ENCODE measurements at regions not wholly inside any gene's neighbourhood (a gene's known extent, or its start where the extent isn't known, plus 50 kb on each side); places are given as distances from the start of the nearest gene placed in this dataset.

DNA sequence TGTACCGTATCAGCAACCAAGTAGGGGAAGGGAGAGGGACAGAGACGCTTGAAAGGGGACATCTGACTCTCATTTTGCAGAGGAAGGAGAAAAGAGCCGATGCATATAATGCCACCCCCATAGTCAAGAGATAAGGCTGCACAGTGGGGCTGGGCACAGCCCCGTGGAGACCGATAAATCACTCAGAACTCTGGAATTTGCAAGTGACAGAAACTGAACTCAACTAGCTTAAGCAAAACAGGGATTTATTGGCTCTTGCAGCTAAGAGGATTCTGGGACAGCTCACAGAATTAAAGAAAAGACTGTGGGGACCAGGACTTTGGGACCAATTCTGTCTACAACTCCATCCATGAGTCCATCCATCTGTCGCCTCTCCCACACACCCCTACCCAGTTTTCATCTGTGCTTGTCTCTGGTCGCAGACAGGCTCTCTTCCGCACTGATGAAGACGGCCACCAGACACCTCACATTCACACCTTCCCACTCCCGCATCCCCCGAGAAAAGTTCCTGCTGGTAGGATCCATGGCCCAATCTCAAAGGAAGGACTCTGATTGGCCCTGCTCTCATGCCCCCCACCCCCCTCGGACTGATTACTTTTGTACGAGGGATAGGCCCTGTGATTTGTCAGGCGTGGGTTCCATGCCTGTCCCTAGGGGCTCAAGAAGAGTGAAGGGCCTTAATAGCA, 105.9 kb upstream of the RPL38 start:
- no peak for DNase-seq (ENCODE audit: low read depth)
- H3K4me3 ChIP-seq (ENCODE audit: low read depth, low read length), result no peak overlapping the region
- TF ChIP-seq, protein P1, sequence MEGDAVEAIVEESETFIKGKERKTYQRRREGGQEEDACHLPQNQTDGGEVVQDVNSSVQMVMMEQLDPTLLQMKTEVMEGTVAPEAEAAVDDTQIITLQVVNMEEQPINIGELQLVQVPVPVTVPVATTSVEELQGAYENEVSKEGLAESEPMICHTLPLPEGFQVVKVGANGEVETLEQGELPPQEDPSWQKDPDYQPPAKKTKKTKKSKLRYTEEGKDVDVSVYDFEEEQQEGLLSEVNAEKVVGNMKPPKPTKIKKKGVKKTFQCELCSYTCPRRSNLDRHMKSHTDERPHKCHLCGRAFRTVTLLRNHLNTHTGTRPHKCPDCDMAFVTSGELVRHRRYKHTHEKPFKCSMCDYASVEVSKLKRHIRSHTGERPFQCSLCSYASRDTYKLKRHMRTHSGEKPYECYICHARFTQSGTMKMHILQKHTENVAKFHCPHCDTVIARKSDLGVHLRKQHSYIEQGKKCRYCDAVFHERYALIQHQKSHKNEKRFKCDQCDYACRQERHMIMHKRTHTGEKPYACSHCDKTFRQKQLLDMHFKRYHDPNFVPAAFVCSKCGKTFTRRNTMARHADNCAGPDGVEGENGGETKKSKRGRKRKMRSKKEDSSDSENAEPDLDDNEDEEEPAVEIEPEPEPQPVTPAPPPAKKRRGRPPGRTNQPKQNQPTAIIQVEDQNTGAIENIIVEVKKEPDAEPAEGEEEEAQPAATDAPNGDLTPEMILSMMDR (conservative IDR thresholded peaks at IDR 0.05; ENCODE audit: low read depth, low read length), result no peak

DNA sequence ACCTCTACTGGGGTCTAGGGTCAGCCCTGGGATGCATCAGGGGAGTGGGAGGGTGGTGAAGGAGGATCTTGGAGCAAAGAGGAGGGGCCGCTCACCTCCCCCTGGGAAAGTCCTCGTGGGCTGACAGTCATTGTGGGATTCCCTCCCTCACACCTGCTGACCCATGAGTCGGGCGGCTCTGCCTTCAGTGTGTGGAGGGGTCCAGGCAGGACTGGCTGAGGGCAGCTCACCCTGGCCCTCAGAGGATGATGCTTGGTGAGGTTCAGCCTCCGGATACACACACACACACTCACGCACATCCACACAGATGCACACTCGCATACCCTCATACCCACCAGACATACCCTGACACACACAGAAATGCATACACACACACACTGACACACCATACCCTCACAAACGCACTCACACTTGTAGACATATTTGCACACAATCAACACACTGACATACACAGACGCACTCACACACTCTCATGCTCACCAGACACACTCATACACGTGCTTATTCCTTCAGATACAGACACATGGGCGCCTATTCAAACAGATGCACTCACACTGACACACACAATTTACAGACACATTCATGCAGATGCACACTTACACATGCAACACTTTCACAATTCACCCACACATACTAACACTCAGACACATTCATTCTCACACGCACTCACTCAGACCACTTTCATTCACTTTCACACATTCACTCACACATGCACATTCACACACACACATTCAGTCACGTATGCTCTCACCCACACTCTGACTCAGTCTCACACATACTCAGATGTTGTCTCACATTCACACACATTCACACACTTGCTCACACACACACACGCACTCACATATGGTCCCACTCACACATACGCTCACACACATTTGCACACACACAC, 105.1 kb upstream of the RPL38 start:
- no peak for DNase-seq (ENCODE audit: low read depth)
- H3K4me3 ChIP-seq (ENCODE audit: low read depth, low read length), result no peak overlapping the region
- TF ChIP-seq, protein P1 (conservative IDR thresholded peaks at IDR 0.05; ENCODE audit: low read depth, low read length), result no peak

DNA sequence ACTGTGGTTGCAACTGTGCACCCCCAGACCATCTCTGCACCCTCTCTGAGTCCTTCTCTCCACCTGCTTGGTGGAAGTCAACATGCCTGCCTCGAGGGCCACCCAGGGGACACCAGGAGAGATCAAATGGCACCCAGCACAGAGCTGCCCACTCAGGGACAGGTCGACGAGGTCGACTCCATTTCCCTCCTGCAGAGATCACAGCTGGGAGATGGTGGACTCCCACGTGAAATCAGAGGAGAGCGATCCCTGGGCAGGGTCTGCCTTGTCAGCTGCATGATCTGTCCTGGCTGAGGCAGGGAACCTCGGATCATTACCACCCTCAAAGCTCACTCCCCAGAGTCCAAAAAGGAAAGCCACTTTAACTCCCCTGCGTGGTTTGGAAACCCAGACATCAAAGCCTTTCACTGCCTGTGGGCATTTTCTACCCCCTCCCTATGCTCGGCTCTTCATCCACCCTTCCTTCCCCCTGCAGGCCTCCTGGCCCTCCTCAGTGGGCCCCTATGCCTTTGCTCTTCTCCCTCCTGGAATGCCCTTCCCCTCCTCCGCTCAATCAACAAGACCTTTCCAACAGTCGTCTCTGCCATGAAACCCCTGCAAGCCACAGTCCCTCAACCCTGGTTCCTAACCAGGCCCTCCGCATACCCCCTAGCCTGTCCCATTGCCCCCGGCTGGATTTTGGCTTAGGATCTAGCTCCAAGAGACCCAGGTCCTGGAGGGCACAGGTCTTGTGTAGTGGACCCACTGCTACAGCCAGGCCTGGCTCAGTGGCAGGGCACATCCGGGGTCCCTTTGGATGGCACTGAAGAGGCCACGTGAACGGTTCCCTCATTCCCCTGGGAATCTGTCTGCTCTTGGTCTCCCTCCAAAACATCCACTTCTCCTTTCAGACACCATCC, 103.8 kb upstream of the RPL38 start:
- no peak overlapping the region for H3K4me3 ChIP-seq (ENCODE audit: low read depth, low read length)
- no peak for DNase-seq (ENCODE audit: low read depth)
- TF ChIP-seq, protein P1 (conservative IDR thresholded peaks at IDR 0.05; ENCODE audit: low read depth, low read length), result no peak

DNA sequence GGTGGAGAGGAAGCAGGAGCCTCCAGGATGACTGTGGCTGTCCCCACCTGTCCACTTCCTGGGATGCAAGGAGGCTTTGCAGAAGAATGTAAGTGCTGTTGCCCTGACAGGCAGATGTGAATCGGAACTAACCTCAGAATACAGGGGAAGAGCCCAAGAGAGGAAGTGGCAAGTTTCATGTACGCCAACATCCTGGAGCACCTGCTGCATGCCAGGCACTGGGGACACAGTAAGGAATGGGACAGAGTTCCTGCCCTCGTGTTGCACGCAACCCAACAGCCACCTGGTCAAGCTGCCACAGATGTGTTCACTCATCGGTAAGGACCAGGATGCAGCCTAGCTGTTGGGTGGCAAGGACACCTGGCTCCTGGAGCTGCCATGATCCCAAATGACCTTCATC, 98.6 kb upstream of the RPL38 start:
- no peak for DNase-seq (ENCODE audit: low read depth)
- no peak overlapping the region for H3K4me3 ChIP-seq (ENCODE audit: low read depth, low read length)
- TF ChIP-seq, protein P1 (conservative IDR thresholded peaks at IDR 0.05; ENCODE audit: low read depth, low read length), result no peak

- no peak overlapping the region for H3K4me3 ChIP-seq (ENCODE audit: low read depth, low read length)
- DNase-seq (ENCODE audit: low read depth), result no peak
- TF ChIP-seq, protein P1 (conservative IDR thresholded peaks at IDR 0.05; ENCODE audit: low read depth, low read length), result no peak
Measured at GRCh38 chr17:74107107-74107506, 96.4 kb upstream of the RPL38 start.

- TF ChIP-seq, protein P1 (conservative IDR thresholded peaks at IDR 0.05; ENCODE audit: low read depth, low read length), result no peak
- no peak for DNase-seq (ENCODE audit: low read depth)
- no peak overlapping the region for H3K4me3 ChIP-seq (ENCODE audit: low read depth, low read length)
Measured at GRCh38 chr17:74108126-74108705, 95.3 kb upstream of the RPL38 start.
